IPS-18a (cell line): ENCODE measurements at regions not wholly inside any gene's neighbourhood (a gene's known extent, or its start where the extent isn't known, plus 50 kb on each side); places are given as distances from the start of the nearest gene placed in this dataset.

Experiments
- H3K27ac ChIP-seq: one replicate; pipeline ENCODE4 v1.5.1; 2013; ENCODE audit warnings: low read length
- H3K27me3 ChIP-seq: one replicate; pipeline ENCODE4 v1.6.1; 2013; ENCODE audit warnings: mild to moderate bottlenecking, low read length; ENCODE audit not compliant: control insufficient read depth, insufficient read depth
- H3K36me3 ChIP-seq: one replicate; pipeline ENCODE4 v1.6.1; 2013; ENCODE audit warnings: low read depth, low read length; ENCODE audit not compliant: control insufficient read depth
- H3K4me1 ChIP-seq: one replicate; pipeline ENCODE4 v1.6.1; 2013; ENCODE audit warnings: low read depth, low read length; ENCODE audit not compliant: control insufficient read depth
- H3K4me3 ChIP-seq: one replicate; pipeline ENCODE4 v1.5.1; 2013; ENCODE audit warnings: low read length
- H3K9ac ChIP-seq: one replicate; pipeline ENCODE4 v1.6.1; 2013; ENCODE audit warnings: mild to moderate bottlenecking, low read length, moderate library complexity
- H3K9me3 ChIP-seq: one replicate; pipeline ENCODE4 v1.6.1; 2013; ENCODE audit warnings: low read depth, low read length; ENCODE audit not compliant: control insufficient read depth

GRCh38 chr7:85776691-85777345 is 590.0 kb upstream of the SEMA3D start:
- Histone ChIP-seq H3K36me3 (no peaks in the 10 kb centered on the region), H3K4me1 (no peaks in the 10 kb centered on the region), H3K27ac (no peak overlapping the region), H3K9ac (no peak overlapping the region), H3K9me3 (no peaks in the 10 kb centered on the region), H3K4me3 (no peak overlapping the region), H3K27me3 (no peaks in the 10 kb centered on the region)

DNA sequence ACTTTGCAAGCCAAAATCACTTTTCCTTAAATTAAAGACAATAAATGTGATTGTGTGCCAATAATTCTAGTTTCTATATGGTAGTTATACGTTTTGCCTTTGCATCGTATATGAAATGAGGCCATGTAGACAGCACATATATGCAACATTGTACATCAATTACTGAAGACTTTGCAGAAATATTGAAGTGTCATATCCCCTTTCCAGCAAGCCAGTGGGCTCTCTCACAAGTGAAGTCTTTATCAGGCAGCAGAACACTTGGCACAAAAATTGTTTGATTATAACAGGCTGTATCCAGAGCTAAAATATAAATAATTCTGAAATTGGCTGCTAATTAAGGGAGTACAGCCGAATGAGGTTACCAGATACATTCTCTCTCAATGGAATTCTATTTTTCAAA is 588.6 kb upstream of the SEMA3D start:
- no peaks in the 10 kb centered on the region for H3K4me1 ChIP-seq
- no peak overlapping the region for H3K4me3 ChIP-seq
- H3K27ac ChIP-seq, result no peak overlapping the region
- no peaks in the 10 kb centered on the region for H3K9me3 ChIP-seq
- no peaks in the 10 kb centered on the region for H3K36me3 ChIP-seq
- H3K27me3 ChIP-seq, result no peaks in the 10 kb centered on the region
- H3K9ac ChIP-seq, result no peak overlapping the region

DNA sequence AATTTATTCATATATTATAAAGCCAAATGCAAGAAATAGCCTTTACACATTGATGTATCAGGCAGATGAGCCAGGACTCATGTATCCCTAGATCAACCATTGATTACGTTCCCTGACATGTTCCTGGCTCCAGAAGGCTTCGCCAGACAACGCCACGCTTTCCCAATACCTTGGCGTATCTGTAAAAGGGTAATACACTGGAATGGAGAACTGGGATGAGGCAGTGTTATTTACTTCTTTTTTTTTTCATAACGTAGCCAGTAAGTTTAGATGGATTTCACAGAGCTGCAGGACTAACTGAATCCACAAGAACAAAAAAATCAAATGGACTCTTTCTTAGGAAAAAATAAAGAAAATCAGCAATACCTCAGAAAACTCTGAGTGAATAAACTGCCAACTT is 588.1 kb upstream of the SEMA3D start:
- H3K27ac ChIP-seq, result no peak overlapping the region
- H3K27me3 ChIP-seq, result no peaks in the 10 kb centered on the region
- H3K9ac ChIP-seq, result no peak overlapping the region
- no peaks in the 10 kb centered on the region for H3K36me3 ChIP-seq
- H3K4me3 ChIP-seq, result no peak overlapping the region
- H3K4me1 ChIP-seq, result no peaks in the 10 kb centered on the region
- no peaks in the 10 kb centered on the region for H3K9me3 ChIP-seq

DNA sequence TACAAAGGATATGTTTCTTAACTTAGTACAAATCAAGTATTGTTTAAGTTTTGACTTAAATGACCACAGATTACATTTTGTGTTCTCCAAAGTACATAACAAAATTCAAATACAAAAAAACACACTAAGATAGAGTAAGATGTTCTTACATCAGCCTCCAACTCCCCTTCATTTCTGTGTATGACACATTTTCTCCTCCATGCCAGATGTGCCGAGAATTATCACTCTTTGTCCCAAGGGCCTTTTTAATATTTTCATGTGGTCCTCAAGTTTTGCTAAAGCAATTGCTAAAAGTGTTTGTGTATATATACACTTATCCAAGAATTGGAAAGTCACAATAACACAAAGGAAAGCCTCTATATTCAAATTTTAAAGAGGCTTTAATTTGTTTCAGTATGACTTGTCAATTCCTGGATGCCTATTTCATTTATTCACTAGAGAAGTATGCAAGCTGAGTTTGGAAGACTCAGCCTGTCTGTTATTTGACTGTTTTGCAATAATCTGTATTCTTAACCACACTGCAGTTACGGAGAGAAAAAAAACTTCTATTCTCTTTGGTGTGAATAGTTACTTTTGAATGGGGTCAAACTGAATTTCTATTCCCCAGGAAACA is 586.4 kb upstream of the SEMA3D start:
- no peaks in the 10 kb centered on the region for H3K36me3 ChIP-seq
- H3K27me3 ChIP-seq, result peaks cover 5% of the 10 kb centered on the region
- H3K27ac ChIP-seq, result no peak overlapping the region
- H3K9me3 ChIP-seq, result no peaks in the 10 kb centered on the region
- no peak overlapping the region for H3K9ac ChIP-seq
- H3K4me3 ChIP-seq, result no peak overlapping the region
- no peaks in the 10 kb centered on the region for H3K4me1 ChIP-seq

DNA sequence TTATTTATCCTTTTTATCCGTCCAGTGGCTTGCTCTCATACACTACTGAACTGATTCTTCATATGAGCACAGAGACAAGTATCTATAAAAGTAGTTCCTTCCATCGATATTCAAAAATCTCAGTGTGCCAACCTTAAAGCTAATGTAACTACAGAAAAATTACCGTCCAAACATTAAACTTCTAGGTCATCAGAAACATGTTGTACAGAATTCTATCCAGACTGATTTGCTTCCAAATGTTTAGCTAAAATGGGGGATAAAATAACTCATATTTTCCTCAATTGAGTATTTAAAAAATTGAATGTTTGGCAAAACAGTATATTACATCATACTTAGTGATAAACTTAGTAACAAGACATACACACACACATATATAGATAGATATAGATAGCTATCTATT is 584.7 kb upstream of the SEMA3D start:
- H3K27ac ChIP-seq, result no peak overlapping the region
- H3K27me3 ChIP-seq, result peaks cover 22% of the 10 kb centered on the region
- H3K4me3 ChIP-seq, result no peak overlapping the region
- H3K9ac ChIP-seq, result no peak overlapping the region
- H3K4me1 ChIP-seq, result no peaks in the 10 kb centered on the region
- no peaks in the 10 kb centered on the region for H3K36me3 ChIP-seq
- no peaks in the 10 kb centered on the region for H3K9me3 ChIP-seq

GRCh38 chr7:85770332-85770731 is 583.5 kb upstream of the SEMA3D start:
- no peaks in the 10 kb centered on the region for H3K9me3 ChIP-seq
- no peak overlapping the region for H3K4me3 ChIP-seq
- no peaks in the 10 kb centered on the region for H3K36me3 ChIP-seq
- no peaks in the 10 kb centered on the region for H3K4me1 ChIP-seq
- no peak overlapping the region for H3K27ac ChIP-seq
- H3K27me3 ChIP-seq, result peaks cover 34% of the 10 kb centered on the region
- no peak overlapping the region for H3K9ac ChIP-seq

GRCh38 chr7:85765698-85766298 is 578.9 kb upstream of the SEMA3D start:
- H3K27me3 ChIP-seq, result peaks cover 64% of the 10 kb centered on the region

GRCh38 chr7:85764034-85764433 is 577.2 kb upstream of the SEMA3D start:
- Histone ChIP-seq H3K27ac (no peak overlapping the region), H3K9me3 (no peaks in the 10 kb centered on the region), H3K9ac (no peak overlapping the region), H3K4me3 (no peak overlapping the region), H3K4me1 (no peaks in the 10 kb centered on the region), H3K27me3 (peaks cover 64% of the 10 kb centered on the region), H3K36me3 (no peaks in the 10 kb centered on the region)

More at GRCh38 chr7:85765698-85766298, 578.9 kb upstream of the SEMA3D start:
- Histone ChIP-seq H3K9ac (no peak overlapping the region), H3K9me3 (no peaks in the 10 kb centered on the region), H3K36me3 (no peaks in the 10 kb centered on the region), H3K4me1 (no peaks in the 10 kb centered on the region), H3K4me3 (no peak overlapping the region), H3K27ac (no peak overlapping the region)

- Histone ChIP-seq H3K4me3 (no peak overlapping the region), H3K36me3 (no peaks in the 10 kb centered on the region), H3K9ac (no peak overlapping the region), H3K27me3 (peaks cover 7% of the 10 kb centered on the region), H3K9me3 (no peaks in the 10 kb centered on the region), H3K27ac (no peak overlapping the region), H3K4me1 (no peaks in the 10 kb centered on the region)
Measured at GRCh38 chr7:85757348-85757747, 570.5 kb upstream of the SEMA3D start.

GRCh38 chr7:85750454-85750949 is 563.6 kb upstream of the SEMA3D start:
- no peak overlapping the region for H3K4me3 ChIP-seq
- H3K36me3 ChIP-seq, result no peaks in the 10 kb centered on the region
- no peak overlapping the region for H3K9ac ChIP-seq
- H3K27ac ChIP-seq, result no peak overlapping the region
- H3K4me1 ChIP-seq, result no peaks in the 10 kb centered on the region
- H3K27me3 ChIP-seq, result no peaks in the 10 kb centered on the region
- no peaks in the 10 kb centered on the region for H3K9me3 ChIP-seq

- Histone ChIP-seq H3K27me3 (no peaks in the 10 kb centered on the region), H3K4me3 (no peak overlapping the region), H3K9me3 (no peaks in the 10 kb centered on the region), H3K36me3 (no peaks in the 10 kb centered on the region), H3K4me1 (no peaks in the 10 kb centered on the region), H3K27ac (no peak overlapping the region), H3K9ac (no peak overlapping the region)
Measured at GRCh38 chr7:85749696-85750453, 563.0 kb upstream of the SEMA3D start.
